GM12878 (cell line): ENCODE measurements at regions not wholly inside any gene's neighbourhood (a gene's known extent, or its start where the extent isn't known, plus 50 kb on each side); places are given as distances from the start of the nearest gene placed in this dataset.

Experiments
- ATAC-seq: fragments of 200-7000 bp; cut with Tn5 transposase; 3 replicates; pipeline ENCODE4 v1.9.1; 2020; ENCODE audit warnings: mild to moderate bottlenecking, moderate library complexity
- BruUV-seq: library from RNA; stranded (reverse); fragments of 400-500 nt; replicated peaks from 2 replicates; lab custom pipeline; 2021; lab: Mats Ljungman, UMichigan
- CTCF ChIA-PET: fragments of 300-600 bp; sonication (Branson Sonifier 250); formaldehyde crosslinking; extraction: SDS; loops from one replicate; lab custom pipeline; 2021; ENCODE audit warnings: inconsistent platforms; lab: Yijun Ruan, JAX
- POLR2A ChIA-PET: fragments of 350-600 bp; formaldehyde crosslinking; extraction: SDS; loops from one replicate; lab custom pipeline; 2021; ENCODE audit warnings: inconsistent platforms; lab: Charles Lee
- RAD21 ChIA-PET: fragments of 300-600 bp; sonication (Branson Sonifier 250); formaldehyde crosslinking; loops from one replicate; lab custom pipeline; 2023; ENCODE audit warnings: antibody characterized with exemption; ENCODE audit not compliant: unreplicated experiment; lab: Charles Lee
- SMC1A ChIA-PET: fragments of 300-600 bp; sonication (Branson Sonifier 250); formaldehyde crosslinking; loops from one replicate; lab custom pipeline; 2023; ENCODE audit not compliant: unreplicated experiment, uncharacterized antibody; lab: Charles Lee
- DNase-seq: peaks from one replicate; pipeline ENCODE4 v3.0.0-alpha.2; 2011; ENCODE audit warnings: low read depth, low spot score
- FAIRE-seq: peaks from 3 replicates; lab custom pipeline; 2011; peaks lifted over from hg19 to GRCh38; lab: Jason Lieb, UNC
- H2AFZ ChIP-seq: 2 replicates; pipeline ENCODE4 v1.6.0; 2011; ENCODE audit warnings: low read depth, low read length, control low read depth; ENCODE audit not compliant: control insufficient read depth
- H3K27ac ChIP-seq: 2 replicates; pipeline ENCODE4 v1.5.1; 2011; ENCODE audit warnings: control low read depth; ENCODE audit not compliant: control insufficient read depth, insufficient read depth
- H3K27me3 ChIP-seq, 2 experiments: replicated peaks in 1 of 2; 2 replicates each; pipeline versions ENCODE4 v1.6.0 to v1.6.1; 2011; ENCODE audit warnings: low read length in 1 of 2; ENCODE audit not compliant: control insufficient read depth in 2 of 2, insufficient read depth in 2 of 2
- H3K36me3 ChIP-seq, 2 experiments: 2 replicates each; pipeline ENCODE4 v1.5.1; 2011; ENCODE audit warnings: low read length in 1 of 2; ENCODE audit not compliant: control insufficient read depth in 2 of 2, insufficient read depth in 2 of 2
- H3K4me1 ChIP-seq: 2 replicates; pipeline ENCODE4 v1.6.1; 2011; ENCODE audit warnings: mild to moderate bottlenecking, low read length, moderate library complexity, mixed read lengths; ENCODE audit not compliant: control insufficient read depth, insufficient read depth
- H3K4me2 ChIP-seq: 2 replicates; pipeline ENCODE4 v1.6.0; 2011; ENCODE audit warnings: control low read depth; ENCODE audit not compliant: control insufficient read depth, insufficient read depth
- H3K4me3 ChIP-seq: fragments of 200-600 bp; sonication (generic); 2 replicates; pipeline ENCODE4 v1.5.1; 2016
- H3K79me2 ChIP-seq: 2 replicates; pipeline ENCODE4 v1.6.0; 2011; ENCODE audit warnings: low read length; ENCODE audit not compliant: control insufficient read depth, insufficient read depth
- H3K9ac ChIP-seq: 2 replicates; pipeline ENCODE4 v1.8.0; 2011; ENCODE audit warnings: low read length, control low read depth, mixed read lengths; ENCODE audit not compliant: control insufficient read depth, insufficient read depth
- H3K9me3 ChIP-seq: replicated peaks from 3 replicates; pipeline ENCODE4 v1.5.1; 2011; ENCODE audit warnings: mild to moderate bottlenecking, low read length; ENCODE audit not compliant: control insufficient read depth, insufficient read depth
- H4K20me1 ChIP-seq: 2 replicates; pipeline ENCODE4 v1.6.0; 2011; ENCODE audit not compliant: control insufficient read depth, insufficient read depth
- E2F8 ChIP-seq: fragments of 450-650 bp; IDR thresholded peaks from 2 replicates; pipeline ENCODE4 v1.6.1; 2018; ENCODE audit warnings: mild to moderate bottlenecking, low read depth, moderate library complexity; ENCODE audit not compliant: partially characterized antibody
- FOS ChIP-seq: IDR thresholded peaks from 3 replicates; pipeline ENCODE4 v1.6.1; 2011; ENCODE audit warnings: borderline replicate concordance; ENCODE audit not compliant: insufficient read length; ENCODE audit errors: extremely low read depth
- HSF1 ChIP-seq: fragments of 150-350 bp; IDR thresholded peaks from 2 replicates; pipeline ENCODE4 v1.6.1; 2014; ENCODE audit warnings: mild to moderate bottlenecking, low read depth, low read length
- NR2F1 ChIP-seq: fragments of 450-650 bp; conservative IDR thresholded peaks from 2 replicates; pipeline ENCODE4 v1.6.1; 2017; ENCODE audit warnings: mild to moderate bottlenecking
- TBL1XR1 ChIP-seq: IDR thresholded peaks from 2 replicates; pipeline ENCODE4 v1.6.1; 2012; ENCODE audit warnings: low read depth, low read length, improper control_type of control experiment
- USF2 ChIP-seq: IDR thresholded peaks from 2 replicates; pipeline ENCODE4 v1.6.1; 2011; ENCODE audit warnings: low read depth, low read length, improper control_type of control experiment, borderline replicate concordance
- WGBS: methylation state at CpG from one replicate; pipeline ENCODE4 v1.1.6; 2016; ENCODE audit warnings: low lambda C conversion rate; ENCODE audit not compliant: insufficient replicate concordance, insufficient coverage; ENCODE audit errors: missing lambda C conversion rate; 5-methylcytosine and 5-hydroxymethylcytosine counted together
- in situ Hi-C: fragments of 300-500 bp; cut with MboI; formaldehyde crosslinking; loops from 9 replicates; pipeline ENCODE4 v1.14.3; 2018; ENCODE audit warnings: mixed read lengths
- intact Hi-C: fragments of 100-400 bp; cut with micrococcal nuclease; formaldehyde crosslinking; loops from one replicate; pipeline ENCODE4 v1.14.2; 2022; ENCODE audit not compliant: unreplicated experiment

- ChIA-PET CTCF (no interaction called here), RAD21 (no interaction called here), SMC1A (no interaction called here), POLR2A (no interaction called here)
- no peaks in the 10 kb centered on the region for H3K36me3 ChIP-seq
- in situ Hi-C loops, result no loop called here
- H2AFZ ChIP-seq, result no peak overlapping the region
- DNase-seq (no peak), ATAC-seq (no peak), FAIRE-seq (no peak)
- WGBS, result 20% methylated on average over 3 of the region's 3 CpGs
- no peak for TF ChIP-seq NR2F1
- TF ChIP-seq USF2, result no peak
- TF ChIP-seq FOS, result no peak
- TF ChIP-seq HSF1, result no peak
- TF ChIP-seq TBL1XR1, result no peak
- no peak for TF ChIP-seq E2F8
- no TSS peak for BruUV-seq
- no peak overlapping the region for H3K9ac ChIP-seq
- no peaks in the 10 kb centered on the region; the same call in 2 of the 3 replicates for H3K9me3 ChIP-seq
- H3K27me3 ChIP-seq, result no peaks in the 10 kb centered on the region
- intact Hi-C loops, result no loop called here
- H3K27ac ChIP-seq, result no peak overlapping the region
- H3K79me2 ChIP-seq, result no peaks in the 10 kb centered on the region
- no peak overlapping the region for H3K4me3 ChIP-seq
- no peak overlapping the region for H3K4me2 ChIP-seq
- H4K20me1 ChIP-seq, result no peaks in the 10 kb centered on the region
- no peaks in the 10 kb centered on the region for H3K4me1 ChIP-seq
Measured at GRCh38 chr20:39333211-39333610, 371.1 kb downstream of the DHX35 start.
